GM12891 (cell line): ENCODE measurements at regions not wholly inside any gene's neighbourhood (a gene's known extent, or its start where the extent isn't known, plus 50 kb on each side); places are given as distances from the start of the nearest gene placed in this dataset.
A peak's percentile ranks its signal among the peaks of the same experiment; 100 is the strongest.
"Not testable (repeated sequence)": the region's sequence is repeated elsewhere in the genome, so short reads cannot be mapped to it uniquely, and the experiment has no call there.

Experiments
- DNase-seq: peaks from one replicate; pipeline ENCODE4 v3.0.0; 2011; ENCODE audit warnings: low spot score; ENCODE audit not compliant: insufficient read length
- FAIRE-seq: peaks from 2 replicates; lab custom pipeline; 2011; peaks lifted over from hg19 to GRCh38; lab: Jason Lieb, UNC
- PAX5 ChIP-seq: IDR thresholded peaks from 2 replicates; pipeline ENCODE4 v1.6.1; 2011; ENCODE audit warnings: low read length, moderate library complexity, mild to moderate bottlenecking; ENCODE audit not compliant: insufficient read depth, severe bottlenecking
- POLR2A ChIP-seq: IDR thresholded peaks from 2 replicates; pipeline ENCODE4 v1.6.1; 2011; ENCODE audit warnings: low read depth, low read length, control low read depth
- POLR2AphosphoS5 ChIP-seq: IDR thresholded peaks from 2 replicates; pipeline ENCODE4 v1.6.1; 2011; ENCODE audit warnings: low read depth, low read length, control low read depth
- POU2F2 ChIP-seq: IDR thresholded peaks from 2 replicates; pipeline ENCODE4 v1.6.1; 2011; ENCODE audit warnings: low read depth, mild to moderate bottlenecking, control low read depth, low read length, moderate library complexity
- SPI1 ChIP-seq: IDR thresholded peaks from 2 replicates; pipeline ENCODE4 v1.6.1; 2011; ENCODE audit warnings: low read depth, low read length, control low read depth
- TAF1 ChIP-seq: IDR thresholded peaks from 2 replicates; pipeline ENCODE4 v1.6.1; 2011; ENCODE audit warnings: low read depth, low read length, control low read depth

- DNase-seq (no peak), FAIRE-seq (no peak)
- TF ChIP-seq POLR2A (no peak), PAX5 (no peak)
These were observed 87.7 kb upstream of the PWP1 start for GRCh38 chr12:107597695-107598410.

GRCh38 chr12:107598906-107599305 lies 86.7 kb upstream of the PWP1 start:
- FAIRE-seq (no peak), DNase-seq (no peak)
- TF ChIP-seq POU2F2 (no peak), TAF1 (no peak), PAX5 (no peak), POLR2AphosphoS5 (no peak), SPI1 (no peak), POLR2A (no peak)

- DNase-seq (no peak), FAIRE-seq (no peak)
- TF ChIP-seq TAF1 (no peak), POLR2A (no peak), POLR2AphosphoS5 (no peak)
These were observed 84.9 kb upstream of the PWP1 start for GRCh38 chr12:107600581-107601144.

- TF ChIP-seq PAX5 = no peak
- no peak for TF ChIP-seq POU2F2
- TF ChIP-seq TAF1 = no peak
- TF ChIP-seq POLR2AphosphoS5 = no peak
- TF ChIP-seq POLR2A = no peak
- TF ChIP-seq SPI1 = no peak
- DNase-seq (no peak), FAIRE-seq (no peak)
These were observed 83.2 kb upstream of the PWP1 start for GRCh38 chr12:107602446-107602845.

GRCh38 chr12:107605293-107605692 lies 80.3 kb upstream of the PWP1 start:
- DNase-seq (no peak), FAIRE-seq (no peak)
- TF ChIP-seq PAX5 = no peak
- no peak for TF ChIP-seq POLR2A
- no peak for TF ChIP-seq TAF1
- no peak for TF ChIP-seq POLR2AphosphoS5
- TF ChIP-seq SPI1 = no peak
- TF ChIP-seq POU2F2 = no peak

GRCh38 chr12:107607464-107608392 lies 77.9 kb upstream of the PWP1 start:
- TF ChIP-seq POLR2AphosphoS5 = no peak
- TF ChIP-seq POU2F2 = no peak
- no peak for TF ChIP-seq POLR2A
- no peak for TF ChIP-seq PAX5
- no peak for TF ChIP-seq TAF1
- no peak for TF ChIP-seq SPI1
- FAIRE-seq (peak; percentile 73), DNase-seq (peak; percentile 66)

- DNase-seq, FAIRE-seq: not testable (repeated sequence)
These were observed 76.8 kb upstream of the PWP1 start for GRCh38 chr12:107608779-107609178.

GRCh38 chr12:107610021-107610859 lies 75.4 kb upstream of the PWP1 start:
- DNase-seq (no peak), FAIRE-seq (no peak)
- no peak for TF ChIP-seq SPI1
- TF ChIP-seq POLR2A = no peak
- no peak for TF ChIP-seq POLR2AphosphoS5
- TF ChIP-seq TAF1 = no peak
- no peak for TF ChIP-seq POU2F2

GRCh38 chr12:107612508-107612907 lies 73.1 kb upstream of the PWP1 start:
- no peak for TF ChIP-seq PAX5
- TF ChIP-seq TAF1 = no peak
- TF ChIP-seq POLR2AphosphoS5 = no peak
- no peak for TF ChIP-seq SPI1
- no peak for TF ChIP-seq POU2F2
- no peak for TF ChIP-seq POLR2A
- FAIRE-seq = no peak

More at GRCh38 chr12:107612508-107612907, 73.1 kb upstream of the PWP1 start:
- no peak for DNase-seq
